K562 (cell line): ENCODE measurements at regions not wholly inside any gene's neighbourhood (a gene's known extent, or its start where the extent isn't known, plus 50 kb on each side); places are given as distances from the start of the nearest gene placed in this dataset.
A peak's percentile ranks its signal among the peaks of the same experiment; 100 is the strongest.

ENCODE experiments used
- CBX8 ChIP-seq: fragments of 200-600 bp; sonication (generic); IDR thresholded peaks from 2 replicates; pipeline ENCODE4 v1.6.1; 2012; ENCODE audit warnings: borderline replicate concordance, mixed run types, low read depth, mild to moderate bottlenecking, moderate library complexity, mixed read lengths, low read length, control low read depth, inconsistent platforms; ENCODE audit not compliant: poor library complexity, severe bottlenecking; ENCODE audit errors: extremely low read depth
- DIDO1 ChIP-seq: fragments of 450-650 bp; IDR thresholded peaks from 2 replicates; pipeline ENCODE4 v1.6.1; 2016; ENCODE audit warnings: low read depth, missing biosample characterization, missing genetic modification characterization
- DMBX1 ChIP-seq: fragments of 250-450 bp; sonication (Bioruptor Pico); IDR thresholded peaks from 2 replicates; pipeline ENCODE4 v1.8.0; 2022; ENCODE audit warnings: inconsistent platforms, mild to moderate bottlenecking, moderate library complexity, borderline replicate concordance
- FOXJ3 ChIP-seq: sonication (generic); formaldehyde crosslinking; IDR thresholded peaks from 2 replicates; pipeline ENCODE4 v1.4.0; 2020; ENCODE audit warnings: mild to moderate bottlenecking, missing genetic modification reagents
- MCM7 ChIP-seq, 2 experiments: fragments of 450-650 bp; IDR thresholded peaks; 2 replicates each; pipeline ENCODE4 v1.6.1; 2016 to 2018
- MEIS2 ChIP-seq: fragments of 450-650 bp; IDR thresholded peaks from 2 replicates; pipeline ENCODE4 v1.6.1; 2014; ENCODE audit warnings: mild to moderate bottlenecking; ENCODE audit not compliant: partially characterized antibody
- MITF ChIP-seq: IDR thresholded peaks from 2 replicates; pipeline ENCODE4 v1.6.1; 2014; ENCODE audit warnings: antibody characterized with exemption
- MNT ChIP-seq, 2 experiments: fragments of 450-650 bp; conservative IDR thresholded peaks; 2 replicates each; pipeline ENCODE4 v1.6.1; 2017; ENCODE audit warnings: mild to moderate bottlenecking in 2 of 2, moderate library complexity in 2 of 2
- NEUROD1 ChIP-seq: fragments of 150-350 bp; IDR thresholded peaks from 2 replicates; pipeline ENCODE4 v1.6.1; 2014; ENCODE audit warnings: borderline replicate concordance, low read length, low read depth; ENCODE audit not compliant: partially characterized antibody
- NFIX ChIP-seq: fragments of 250-450 bp; sonication (Bioruptor Pico); IDR thresholded peaks from 2 replicates; pipeline ENCODE4 v1.4.0; 2020; ENCODE audit warnings: low read depth, mild to moderate bottlenecking, moderate library complexity
- PPARD ChIP-seq: fragments of 250-450 bp; sonication (Bioruptor Pico); IDR thresholded peaks from 2 replicates; pipeline ENCODE4 v1.8.0; 2022; ENCODE audit warnings: inconsistent platforms, mild to moderate bottlenecking, moderate library complexity
- RAD51 ChIP-seq: fragments of 450-650 bp; IDR thresholded peaks from 2 replicates; pipeline ENCODE4 v1.7.1; 2016; ENCODE audit warnings: low read depth, mild to moderate bottlenecking, borderline replicate concordance
- SMARCB1 ChIP-seq: IDR thresholded peaks from 2 replicates; pipeline ENCODE4 v1.6.1; 2011; ENCODE audit warnings: improper control_type of control experiment, low read depth; ENCODE audit not compliant: insufficient read length
- TAL1 ChIP-seq: fragments of 450-650 bp; IDR thresholded peaks from 2 replicates; pipeline ENCODE4 v1.6.1; 2016; ENCODE audit warnings: mild to moderate bottlenecking
- ZNF146 ChIP-seq: IDR thresholded peaks from one replicate; pipeline ENCODE4 v1.6.1; 2018; ENCODE audit warnings: missing compliant biosample characterization; ENCODE audit not compliant: unreplicated experiment
- ZNF277 ChIP-seq: fragments of 250-450 bp; sonication (Bioruptor Pico); IDR thresholded peaks from 2 replicates; pipeline ENCODE4 v1.8.0; 2022; ENCODE audit warnings: inconsistent platforms, mild to moderate bottlenecking, moderate library complexity, borderline replicate concordance
- TF ChIP-seq, protein P1 (sequence below), 3 experiments: IDR thresholded peaks in 2 of 3; conservative IDR thresholded peaks in 1 of 3; 2 replicates each; pipeline ENCODE4 v1.5.1; 2011 to 2012; ENCODE audit warnings: low read length in 3 of 3, mild to moderate bottlenecking in 3 of 3, control low read depth in 2 of 3, improper control_type of control experiment in 1 of 3, inconsistent platforms in 1 of 3, low read depth in 1 of 3, mixed read lengths in 1 of 3, moderate library complexity in 1 of 3; ENCODE audit not compliant: insufficient read depth in 2 of 3
- TF ChIP-seq, protein P2 (sequence below): fragments of 250-450 bp; sonication (Bioruptor Pico); IDR thresholded peaks from 2 replicates; pipeline ENCODE4 v1.5.0; 2021
- TF ChIP-seq, protein P3 (sequence below): fragments of 200-800 bp; sonication (Bioruptor generic); IDR thresholded peaks from 2 replicates; pipeline ENCODE4 v1.6.1; 2017; ENCODE audit warnings: missing genetic modification characterization, missing compliant biosample characterization

GRCh38 chr3:42013691-42014457 lies 52.0 kb upstream of the ULK4 start (continued):
- TF ChIP-seq DIDO1 (no peak), MEIS2 (no peak), MCM7 (IDR thresholded peaks at IDR 0.05) (no peak), RAD51 (no peak), CBX8 (no peak), ZNF146 (no peak), MITF (no peak), FOXJ3 (CRISPR knock-in tag) (no peak), DMBX1 (CRISPR knock-in tag) (no peak), TAL1 (no peak), MNT (conservative IDR thresholded peaks at IDR 0.05) (0 out of 4 replicates have a peak, but pooled peaks of 1 of the 2 experiments have one; percentile 28), SMARCB1 (no peak), NEUROD1 (no peak), ZNF277 (CRISPR knock-in tag) (no peak), NFIX (CRISPR knock-in tag) (no peak), PPARD (no peak)
- TF ChIP-seq, protein P1, sequence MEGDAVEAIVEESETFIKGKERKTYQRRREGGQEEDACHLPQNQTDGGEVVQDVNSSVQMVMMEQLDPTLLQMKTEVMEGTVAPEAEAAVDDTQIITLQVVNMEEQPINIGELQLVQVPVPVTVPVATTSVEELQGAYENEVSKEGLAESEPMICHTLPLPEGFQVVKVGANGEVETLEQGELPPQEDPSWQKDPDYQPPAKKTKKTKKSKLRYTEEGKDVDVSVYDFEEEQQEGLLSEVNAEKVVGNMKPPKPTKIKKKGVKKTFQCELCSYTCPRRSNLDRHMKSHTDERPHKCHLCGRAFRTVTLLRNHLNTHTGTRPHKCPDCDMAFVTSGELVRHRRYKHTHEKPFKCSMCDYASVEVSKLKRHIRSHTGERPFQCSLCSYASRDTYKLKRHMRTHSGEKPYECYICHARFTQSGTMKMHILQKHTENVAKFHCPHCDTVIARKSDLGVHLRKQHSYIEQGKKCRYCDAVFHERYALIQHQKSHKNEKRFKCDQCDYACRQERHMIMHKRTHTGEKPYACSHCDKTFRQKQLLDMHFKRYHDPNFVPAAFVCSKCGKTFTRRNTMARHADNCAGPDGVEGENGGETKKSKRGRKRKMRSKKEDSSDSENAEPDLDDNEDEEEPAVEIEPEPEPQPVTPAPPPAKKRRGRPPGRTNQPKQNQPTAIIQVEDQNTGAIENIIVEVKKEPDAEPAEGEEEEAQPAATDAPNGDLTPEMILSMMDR (IDR thresholded peaks at IDR 0.05 in 2 of 3, conservative IDR thresholded peaks at IDR 0.05 in 1 of 3; ENCODE audit: insufficient read depth in 2 of 3, low read depth in 1 of 3, low read length in 3 of 3), result no peak
- TF ChIP-seq, protein P2, sequence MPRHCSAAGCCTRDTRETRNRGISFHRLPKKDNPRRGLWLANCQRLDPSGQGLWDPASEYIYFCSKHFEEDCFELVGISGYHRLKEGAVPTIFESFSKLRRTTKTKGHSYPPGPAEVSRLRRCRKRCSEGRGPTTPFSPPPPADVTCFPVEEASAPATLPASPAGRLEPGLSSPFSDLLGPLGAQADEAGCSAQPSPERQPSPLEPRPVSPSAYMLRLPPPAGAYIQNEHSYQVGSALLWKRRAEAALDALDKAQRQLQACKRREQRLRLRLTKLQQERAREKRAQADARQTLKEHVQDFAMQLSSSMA (CRISPR knock-in tag), result no peak
- TF ChIP-seq, protein P3, sequence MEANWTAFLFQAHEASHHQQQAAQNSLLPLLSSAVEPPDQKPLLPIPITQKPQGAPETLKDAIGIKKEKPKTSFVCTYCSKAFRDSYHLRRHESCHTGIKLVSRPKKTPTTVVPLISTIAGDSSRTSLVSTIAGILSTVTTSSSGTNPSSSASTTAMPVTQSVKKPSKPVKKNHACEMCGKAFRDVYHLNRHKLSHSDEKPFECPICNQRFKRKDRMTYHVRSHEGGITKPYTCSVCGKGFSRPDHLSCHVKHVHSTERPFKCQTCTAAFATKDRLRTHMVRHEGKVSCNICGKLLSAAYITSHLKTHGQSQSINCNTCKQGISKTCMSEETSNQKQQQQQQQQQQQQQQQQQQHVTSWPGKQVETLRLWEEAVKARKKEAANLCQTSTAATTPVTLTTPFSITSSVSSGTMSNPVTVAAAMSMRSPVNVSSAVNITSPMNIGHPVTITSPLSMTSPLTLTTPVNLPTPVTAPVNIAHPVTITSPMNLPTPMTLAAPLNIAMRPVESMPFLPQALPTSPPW (CRISPR knock-in tag), result peak; percentile 89
